HEK293T (cell line): ENCODE measurements at regions not wholly inside any gene's neighbourhood (a gene's known extent, or its start where the extent isn't known, plus 50 kb on each side); places are given as distances from the start of the nearest gene placed in this dataset.

Experiments
- CTCF ChIA-PET: fragments of 350-600 bp; formaldehyde crosslinking; extraction: SDS; loops from one replicate; lab custom pipeline; 2021; ENCODE audit warnings: antibody characterized with exemption, inconsistent platforms; lab: Yijun Ruan, JAX
- POLR2A ChIA-PET: fragments of 350-600 bp; formaldehyde crosslinking; extraction: SDS; loops from one replicate; lab custom pipeline; 2020; ENCODE audit warnings: antibody characterized with exemption, inconsistent platforms; lab: Yijun Ruan, JAX
- DNase-seq: peaks from one replicate; pipeline ENCODE4 v3.0.0; 2012; ENCODE audit warnings: mixed read lengths; ENCODE audit errors: extremely low spot score
- ARNT ChIP-seq: fragments of 450-650 bp; IDR thresholded peaks from 2 replicates; pipeline ENCODE4 v1.6.1; 2017; ENCODE audit warnings: mild to moderate bottlenecking
- BHLHE40 ChIP-seq: fragments of 450-650 bp; IDR thresholded peaks from 2 replicates; pipeline ENCODE4 v1.6.1; 2016; ENCODE audit warnings: mild to moderate bottlenecking, moderate library complexity, borderline replicate concordance
- CTBP1 ChIP-seq: fragments of 450-650 bp; IDR thresholded peaks from 2 replicates; pipeline ENCODE4 v1.6.1; 2016; ENCODE audit warnings: borderline replicate concordance
- ELF4 ChIP-seq: fragments of 450-650 bp; IDR thresholded peaks from 2 replicates; pipeline ENCODE4 v1.6.1; 2017; ENCODE audit warnings: antibody characterized with exemption
- FOXA1 ChIP-seq: fragments of 450-650 bp; IDR thresholded peaks from 2 replicates; pipeline ENCODE4 v1.6.1; 2016; ENCODE audit warnings: mild to moderate bottlenecking
- FOXK2 ChIP-seq: fragments of 450-650 bp; IDR thresholded peaks from 2 replicates; pipeline ENCODE4 v1.6.1; 2016; ENCODE audit warnings: mild to moderate bottlenecking
- FOXM1 ChIP-seq: fragments of 450-650 bp; IDR thresholded peaks from 2 replicates; pipeline ENCODE4 v1.6.1; 2017; ENCODE audit warnings: mild to moderate bottlenecking, borderline replicate concordance
- HDGF ChIP-seq: fragments of 450-650 bp; IDR thresholded peaks from 2 replicates; pipeline ENCODE4 v1.6.1; 2017; ENCODE audit warnings: antibody characterized with exemption, borderline replicate concordance
- L3MBTL2 ChIP-seq: fragments of 450-650 bp; conservative IDR thresholded peaks from 2 replicates; pipeline ENCODE4 v1.6.1; 2016; ENCODE audit warnings: mild to moderate bottlenecking
- LEF1 ChIP-seq: fragments of 450-650 bp; IDR thresholded peaks from 2 replicates; pipeline ENCODE4 v1.6.1; 2017; ENCODE audit warnings: mild to moderate bottlenecking, borderline replicate concordance
- NFRKB ChIP-seq: fragments of 450-650 bp; IDR thresholded peaks from 2 replicates; pipeline ENCODE4 v1.6.1; 2016; ENCODE audit warnings: mild to moderate bottlenecking, moderate library complexity
- SP1 ChIP-seq: fragments of 450-650 bp; IDR thresholded peaks from 2 replicates; pipeline ENCODE4 v1.6.1; 2017
- SUZ12 ChIP-seq: fragments of 450-650 bp; IDR thresholded peaks from 2 replicates; pipeline ENCODE4 v1.6.1; 2016; ENCODE audit warnings: mild to moderate bottlenecking
- TARDBP ChIP-seq: fragments of 450-650 bp; IDR thresholded peaks from 2 replicates; pipeline ENCODE4 v1.6.1; 2016
- ZNF384 ChIP-seq: fragments of 450-650 bp; IDR thresholded peaks from 2 replicates; pipeline ENCODE4 v1.6.1; 2016
- TF ChIP-seq, protein P1 (sequence below): fragments of 450-650 bp; IDR thresholded peaks from 2 replicates; pipeline ENCODE4 v1.6.1; 2016

- TF ChIP-seq CTBP1 (no peak), SP1 (no peak), LEF1 (no peak), HDGF (no peak), FOXK2 (no peak)
- POLR2A ChIA-PET = no interaction called here
- DNase-seq = no peak
- CTCF ChIA-PET = no interaction called here
Observed at GRCh38 chrX:39070009-39070408, 268.8 kb downstream of the MID1IP1 start.

- POLR2A ChIA-PET = no interaction called here
- TF ChIP-seq TARDBP (no peak), FOXK2 (no peak), NFRKB (no peak)
- CTCF ChIA-PET = no interaction called here
- DNase-seq = peak; percentile 2
Observed at GRCh38 chrX:39073131-39073530, 271.9 kb downstream of the MID1IP1 start.

DNA sequence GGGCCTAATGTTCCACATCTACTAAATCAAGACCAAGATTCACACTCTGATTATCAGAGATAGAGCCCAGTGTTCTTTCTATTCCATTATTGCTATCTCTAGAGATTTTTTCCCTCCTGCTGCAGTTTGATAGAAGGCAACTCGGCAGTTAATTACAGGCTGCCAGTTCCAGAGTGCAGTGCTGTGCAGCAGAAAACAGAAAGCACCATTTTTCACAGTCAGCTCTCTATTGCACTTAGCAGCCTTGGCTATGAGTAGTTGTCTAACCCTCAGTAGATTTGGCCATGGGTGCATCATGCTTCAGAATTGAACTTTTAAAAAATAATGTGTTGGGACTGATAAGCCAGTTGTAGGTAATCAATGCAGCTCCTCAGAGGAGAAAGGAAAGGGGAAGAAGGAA is 295.3 kb downstream of the MID1IP1 start:
- no peak for TF ChIP-seq NFRKB
- no peak for TF ChIP-seq ELF4
- TF ChIP-seq BHLHE40 = no peak
- no peak for TF ChIP-seq TARDBP
- TF ChIP-seq FOXA1 = no peak
- no peak for TF ChIP-seq HDGF
- no peak for TF ChIP-seq SP1
- ChIA-PET POLR2A (no interaction called here), CTCF (no interaction called here)
- no peak for DNase-seq

- ChIA-PET POLR2A (no interaction called here), CTCF (no interaction called here)
- no peak for TF ChIP-seq CTBP1
- TF ChIP-seq LEF1 = no peak
- no peak for TF ChIP-seq FOXA1
- no peak for TF ChIP-seq ELF4
- no peak for TF ChIP-seq ARNT
- no peak for TF ChIP-seq L3MBTL2
- no peak for TF ChIP-seq HDGF
- TF ChIP-seq SUZ12 = no peak
- TF ChIP-seq FOXM1 = no peak
- TF ChIP-seq FOXK2 = no peak
- no peak for TF ChIP-seq SP1
- no peak for TF ChIP-seq ZNF384
- TF ChIP-seq TARDBP = no peak
- TF ChIP-seq NFRKB = no peak
- no peak for TF ChIP-seq BHLHE40
- TF ChIP-seq, protein P1, sequence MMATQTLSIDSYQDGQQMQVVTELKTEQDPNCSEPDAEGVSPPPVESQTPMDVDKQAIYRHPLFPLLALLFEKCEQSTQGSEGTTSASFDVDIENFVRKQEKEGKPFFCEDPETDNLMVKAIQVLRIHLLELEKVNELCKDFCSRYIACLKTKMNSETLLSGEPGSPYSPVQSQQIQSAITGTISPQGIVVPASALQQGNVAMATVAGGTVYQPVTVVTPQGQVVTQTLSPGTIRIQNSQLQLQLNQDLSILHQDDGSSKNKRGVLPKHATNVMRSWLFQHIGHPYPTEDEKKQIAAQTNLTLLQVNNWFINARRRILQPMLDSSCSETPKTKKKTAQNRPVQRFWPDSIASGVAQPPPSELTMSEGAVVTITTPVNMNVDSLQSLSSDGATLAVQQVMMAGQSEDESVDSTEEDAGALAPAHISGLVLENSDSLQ = no peak
- no peak for DNase-seq
Observed at GRCh38 chrX:39104745-39105144, 303.5 kb downstream of the MID1IP1 start.

- POLR2A ChIA-PET = no interaction called here
- TF ChIP-seq CTBP1 (no peak), ARNT (no peak), SP1 (no peak), ZNF384 (no peak), HDGF (no peak), NFRKB (no peak), LEF1 (no peak), SUZ12 (no peak), FOXM1 (no peak), BHLHE40 (no peak), ELF4 (no peak), FOXA1 (no peak), TARDBP (no peak), FOXK2 (no peak), L3MBTL2 (no peak)
- TF ChIP-seq, protein P1 = no peak
- CTCF ChIA-PET = no interaction called here
- DNase-seq = no peak
Observed at GRCh38 chrX:39112143-39112542, 310.9 kb downstream of the MID1IP1 start.

DNA sequence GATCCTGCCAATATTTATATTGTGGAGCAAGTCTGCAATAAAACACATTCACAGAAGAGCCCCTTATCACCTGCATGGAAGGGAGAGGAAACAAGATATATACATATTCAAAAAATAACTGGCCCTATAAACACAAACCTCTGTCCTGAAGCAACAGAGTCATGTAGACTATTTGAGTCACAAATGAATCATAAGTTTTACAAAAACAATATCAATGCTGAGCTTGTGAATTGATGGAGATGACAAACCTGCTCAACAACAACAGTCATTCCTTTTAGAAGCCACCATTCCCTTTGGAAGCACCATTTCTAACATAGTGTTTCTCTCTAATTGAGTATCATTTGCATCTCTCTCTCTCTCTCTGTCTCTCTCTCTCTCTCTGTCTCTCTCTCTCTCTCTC is 313.9 kb downstream of the MID1IP1 start:
- CTCF ChIA-PET = no interaction called here
- TF ChIP-seq ELF4 (no peak), L3MBTL2 (no peak), BHLHE40 (no peak), FOXA1 (no peak), TARDBP (no peak), HDGF (no peak), ARNT (no peak), CTBP1 (no peak), SUZ12 (no peak)
- TF ChIP-seq, protein P1 = no peak
- no peak for DNase-seq
- POLR2A ChIA-PET = no interaction called here

DNA sequence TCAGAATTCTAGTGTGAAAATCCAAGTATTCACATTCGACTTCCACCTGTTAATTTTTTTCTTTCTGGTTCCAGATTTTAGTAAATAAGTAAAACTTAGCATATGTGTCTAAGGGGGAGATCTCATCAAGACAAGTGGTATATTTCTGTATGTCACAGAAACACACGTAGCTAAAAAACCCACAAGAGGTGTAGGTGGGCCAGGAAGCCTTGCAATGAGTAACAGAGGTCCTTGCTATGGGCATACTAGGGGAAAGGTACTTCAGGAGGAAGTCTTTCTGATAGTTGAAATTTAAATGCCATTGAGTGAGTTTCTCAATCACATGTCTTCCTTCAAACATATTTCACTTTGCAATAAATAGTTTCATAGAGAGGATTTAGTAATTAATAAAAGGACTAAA is 315.8 kb downstream of the MID1IP1 start:
- ChIA-PET CTCF (no interaction called here), POLR2A (no interaction called here)
- no peak for DNase-seq
- TF ChIP-seq ELF4 (no peak), TARDBP (no peak), SP1 (no peak), CTBP1 (no peak), BHLHE40 (no peak), L3MBTL2 (no peak)
